ENCODE measurements at regions not wholly inside any gene's neighbourhood (a gene's known extent, or its start where the extent isn't known, plus 50 kb on each side); places are given as distances from the start of the nearest gene placed in this dataset.

DNA sequence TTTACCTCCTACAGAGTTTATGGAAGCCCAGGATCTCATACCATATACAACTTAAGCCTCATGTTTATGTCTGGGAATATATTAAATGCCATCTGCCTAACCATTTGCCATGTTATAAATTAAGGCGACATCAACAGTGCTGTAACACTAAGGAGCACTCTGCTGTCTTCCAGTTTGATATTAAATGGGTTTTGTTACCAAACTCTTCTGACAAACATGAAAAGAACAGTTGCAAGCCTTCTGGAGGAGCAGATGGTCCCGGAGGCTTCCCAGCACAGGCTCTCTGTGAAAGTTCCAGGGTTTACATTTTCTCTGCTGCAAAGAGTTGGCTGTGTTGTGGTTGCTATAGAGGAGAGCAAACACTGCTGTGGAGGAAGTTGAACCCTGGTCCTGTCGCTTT, 545.3 kb upstream of the SALL1 start:
- H3K4me1 Mint-ChIP-seq (ENCODE audit: low read depth) = no peaks in the 10 kb centered on the region
- H3K36me3 Mint-ChIP-seq (ENCODE audit: low read depth) = no peaks in the 10 kb centered on the region
- H3K27me3 Mint-ChIP-seq = no peaks in the 10 kb centered on the region
- peaks cover 13% of the 10 kb centered on the region for H3K9me3 Mint-ChIP-seq
- intact Hi-C loops (cut with micrococcal nuclease) = no loop called here
- H3K4me3 Mint-ChIP-seq = no peak overlapping the region
- H3K27ac Mint-ChIP-seq = no peak overlapping the region

DNA sequence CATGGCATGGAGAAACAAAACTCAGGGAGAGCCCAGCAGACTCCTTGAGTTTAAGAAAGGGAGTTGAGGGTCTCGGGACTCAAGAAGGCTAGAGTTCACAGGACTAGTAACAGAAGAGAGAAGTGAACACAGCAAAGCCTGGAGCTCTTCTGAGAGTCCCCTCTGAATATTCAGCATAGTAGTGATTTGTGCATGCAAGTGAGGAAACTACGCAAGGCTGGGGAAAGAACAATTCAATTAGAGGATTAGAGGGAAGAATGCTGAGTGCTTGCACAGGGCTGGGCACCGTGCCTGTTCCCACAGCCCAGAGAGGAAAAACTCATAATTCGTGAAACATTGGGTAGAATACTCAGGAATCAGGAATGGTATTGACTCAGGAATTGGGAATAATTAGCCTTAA, 540.0 kb upstream of the SALL1 start:
- H3K9me3 Mint-ChIP-seq = peaks cover 56% of the 10 kb centered on the region
- H3K36me3 Mint-ChIP-seq (ENCODE audit: low read depth) = no peaks in the 10 kb centered on the region
- H3K27ac Mint-ChIP-seq = no peak overlapping the region
- intact Hi-C loops (cut with micrococcal nuclease) = no loop called here
- H3K4me1 Mint-ChIP-seq (ENCODE audit: low read depth) = no peaks in the 10 kb centered on the region
- no peak overlapping the region for H3K4me3 Mint-ChIP-seq
- H3K27me3 Mint-ChIP-seq = no peaks in the 10 kb centered on the region

DNA sequence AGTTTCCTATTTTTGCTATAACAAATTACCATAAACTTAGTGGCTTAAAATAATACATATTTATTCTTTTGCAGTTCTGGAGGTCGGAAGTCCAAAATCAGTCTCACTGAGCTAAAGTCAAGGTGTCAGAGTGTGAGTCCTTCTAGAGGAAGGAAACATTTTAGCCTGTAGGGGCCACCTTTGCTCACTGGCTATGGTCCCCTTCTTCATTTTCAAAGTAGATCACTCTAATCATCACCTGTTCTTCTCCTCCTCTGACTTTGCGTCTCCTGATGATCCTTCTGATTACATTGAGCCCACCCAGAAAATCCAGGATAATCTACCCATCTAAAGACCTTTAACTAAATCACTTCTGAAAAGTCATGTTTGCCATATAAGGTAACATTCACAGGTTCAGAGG, 534.4 kb upstream of the SALL1 start:
- intact Hi-C loops (cut with micrococcal nuclease) = no loop called here
- no peak overlapping the region for H3K4me3 Mint-ChIP-seq
- H3K36me3 Mint-ChIP-seq (ENCODE audit: low read depth) = no peaks in the 10 kb centered on the region
- no peaks in the 10 kb centered on the region for H3K4me1 Mint-ChIP-seq (ENCODE audit: low read depth)
- peaks cover 35% of the 10 kb centered on the region for H3K9me3 Mint-ChIP-seq
- no peak overlapping the region for H3K27ac Mint-ChIP-seq
- H3K27me3 Mint-ChIP-seq = no peaks in the 10 kb centered on the region

DNA sequence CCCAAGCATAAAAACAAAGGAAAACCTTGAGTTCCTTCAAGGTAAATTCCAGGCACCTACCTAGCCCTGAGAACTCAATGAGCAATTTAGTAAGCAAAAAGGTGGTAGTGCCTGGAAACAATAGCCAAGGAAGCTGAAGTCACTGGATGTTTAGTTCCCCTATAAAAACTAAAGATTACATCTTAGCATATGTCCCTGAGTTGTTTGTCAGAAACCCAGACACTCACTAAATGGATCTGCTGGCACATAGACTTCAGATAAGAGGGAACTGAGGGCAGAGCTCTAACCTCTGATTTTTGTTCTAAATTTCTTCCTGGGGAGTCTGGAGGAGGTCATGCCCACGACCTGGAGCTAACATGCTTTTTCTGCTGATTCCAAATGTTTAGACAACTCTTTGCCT, 532.8 kb upstream of the SALL1 start:
- intact Hi-C loops (cut with micrococcal nuclease) = no loop called here
- H3K36me3 Mint-ChIP-seq (ENCODE audit: low read depth) = no peaks in the 10 kb centered on the region
- no peak overlapping the region for H3K27ac Mint-ChIP-seq
- H3K9me3 Mint-ChIP-seq = peaks cover 20% of the 10 kb centered on the region
- no peaks in the 10 kb centered on the region for H3K27me3 Mint-ChIP-seq
- no peaks in the 10 kb centered on the region for H3K4me1 Mint-ChIP-seq (ENCODE audit: low read depth)
- no peak overlapping the region for H3K4me3 Mint-ChIP-seq

DNA sequence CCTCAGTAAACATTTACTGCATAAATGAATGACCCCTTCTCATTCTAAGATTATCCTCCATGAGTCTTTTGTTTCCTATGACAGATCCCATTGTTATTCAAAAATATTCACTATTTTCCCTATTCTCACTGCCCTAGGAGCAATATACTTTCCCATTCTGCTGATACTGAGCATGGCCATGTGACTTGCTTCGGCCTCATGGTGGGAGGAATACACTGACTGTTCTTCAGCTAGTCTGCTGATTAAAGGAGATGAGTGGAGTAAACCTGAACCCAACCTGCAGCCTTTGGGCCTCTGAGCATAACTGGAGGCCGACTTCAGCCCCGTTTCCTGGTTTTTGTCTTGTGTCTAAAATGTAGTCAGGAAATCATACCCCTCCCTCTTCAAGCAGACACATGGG, 531.8 kb upstream of the SALL1 start:
- Mint-ChIP-seq H3K4me3 (no peak overlapping the region), H3K36me3 (ENCODE audit: low read depth) (no peaks in the 10 kb centered on the region), H3K4me1 (ENCODE audit: low read depth) (no peaks in the 10 kb centered on the region), H3K27me3 (no peaks in the 10 kb centered on the region), H3K27ac (no peak overlapping the region), H3K9me3 (peaks cover 21% of the 10 kb centered on the region)
- intact Hi-C loops (cut with micrococcal nuclease) = no loop called here

DNA sequence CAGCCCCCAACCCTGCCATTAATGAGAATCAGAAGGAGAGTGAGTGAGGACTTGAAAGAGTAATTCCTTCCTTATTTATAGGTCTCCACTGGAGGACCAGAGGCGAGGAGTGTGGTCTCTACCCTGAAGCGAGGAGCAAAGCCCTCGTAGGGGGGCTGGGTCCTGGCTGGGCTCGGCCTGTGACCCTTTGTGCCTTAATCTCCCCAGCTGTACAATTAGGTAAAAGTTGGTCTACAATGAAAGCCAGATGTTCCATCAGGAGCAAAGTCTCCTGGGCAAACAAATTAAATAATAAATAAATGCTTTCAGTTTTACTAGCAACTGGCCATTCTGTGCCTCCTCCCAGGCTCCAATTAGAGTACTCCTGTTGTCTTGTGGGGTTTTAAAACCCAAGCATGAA, 523.5 kb upstream of the SALL1 start:
- H3K4me1 Mint-ChIP-seq (ENCODE audit: low read depth) = no peaks in the 10 kb centered on the region
- H3K9me3 Mint-ChIP-seq = peaks cover 39% of the 10 kb centered on the region
- no peak overlapping the region for H3K4me3 Mint-ChIP-seq
- intact Hi-C loops (cut with micrococcal nuclease) = no loop called here
- no peaks in the 10 kb centered on the region for H3K36me3 Mint-ChIP-seq (ENCODE audit: low read depth)
- H3K27ac Mint-ChIP-seq = no peak overlapping the region
- no peaks in the 10 kb centered on the region for H3K27me3 Mint-ChIP-seq

DNA sequence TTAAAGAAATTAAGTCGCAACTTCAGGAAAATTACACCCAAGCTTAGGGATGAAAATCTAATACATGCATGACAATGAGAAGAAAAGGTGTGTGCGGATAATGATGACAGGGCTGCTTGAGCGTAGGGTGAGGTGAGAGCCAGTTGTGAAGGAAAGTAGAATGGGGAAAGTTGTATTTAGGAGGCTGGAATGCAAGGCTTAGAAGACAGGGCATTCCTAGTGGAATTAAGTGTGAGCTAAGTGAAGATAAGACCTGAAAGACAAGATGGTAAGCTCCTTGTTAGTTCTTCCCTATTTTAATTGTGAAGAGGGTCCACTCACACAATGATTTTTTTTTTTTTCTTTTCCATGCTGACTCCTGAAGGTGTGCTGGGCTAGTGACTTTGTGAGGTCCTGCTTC, 519.5 kb upstream of the SALL1 start:
- intact Hi-C loops (cut with micrococcal nuclease) = no loop called here
- Mint-ChIP-seq H3K9me3 (peaks cover 27% of the 10 kb centered on the region), H3K27ac (no peak overlapping the region), H3K27me3 (no peaks in the 10 kb centered on the region), H3K4me1 (ENCODE audit: low read depth) (no peaks in the 10 kb centered on the region), H3K36me3 (ENCODE audit: low read depth) (no peaks in the 10 kb centered on the region), H3K4me3 (no peak overlapping the region)

DNA sequence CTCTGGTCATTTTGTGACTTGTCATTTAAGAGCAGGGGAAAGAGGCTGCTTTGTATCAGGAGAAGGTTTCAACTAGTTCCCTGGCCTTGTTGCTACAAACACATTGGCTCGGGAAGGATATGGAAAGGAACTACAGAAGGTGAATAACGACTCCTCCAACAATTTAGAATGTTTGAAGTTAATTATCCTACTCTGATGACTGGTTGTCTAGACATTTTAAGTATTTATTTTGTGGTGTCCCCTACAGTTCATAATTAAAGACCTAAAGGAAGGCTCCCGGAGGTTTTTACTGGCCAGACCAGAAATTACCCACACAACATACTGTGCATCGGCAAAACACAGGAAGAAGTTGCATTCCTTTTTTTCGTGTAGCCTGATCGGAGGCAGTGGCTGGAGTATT, 515.8 kb upstream of the SALL1 start:
- H3K9me3 Mint-ChIP-seq = peaks cover 10% of the 10 kb centered on the region
- H3K27me3 Mint-ChIP-seq = no peaks in the 10 kb centered on the region
- no peaks in the 10 kb centered on the region for H3K4me1 Mint-ChIP-seq (ENCODE audit: low read depth)
- H3K36me3 Mint-ChIP-seq (ENCODE audit: low read depth) = no peaks in the 10 kb centered on the region
- H3K27ac Mint-ChIP-seq = no peak overlapping the region
- intact Hi-C loops (cut with micrococcal nuclease) = no loop called here
- H3K4me3 Mint-ChIP-seq = no peak overlapping the region

DNA sequence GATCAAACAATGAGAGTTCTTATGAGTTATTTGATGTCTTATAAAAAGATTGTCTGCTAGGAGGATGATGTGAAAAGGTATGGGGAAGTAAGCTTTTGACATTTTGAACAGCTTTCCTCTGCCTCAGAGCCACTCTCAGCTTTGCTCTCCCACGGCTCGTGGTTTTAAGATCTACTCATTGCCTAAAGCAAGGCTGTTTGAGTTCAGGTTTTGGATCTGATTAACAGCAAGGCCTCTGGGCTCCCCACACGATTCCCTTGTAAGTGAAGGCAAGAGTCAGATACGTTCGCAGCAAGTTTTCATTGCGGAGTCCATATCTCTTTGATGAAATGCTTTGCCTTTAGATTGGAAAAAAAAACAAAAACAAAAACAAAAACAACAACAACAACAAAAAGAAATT, 515.0 kb upstream of the SALL1 start:
- Mint-ChIP-seq H3K4me3 (no peak overlapping the region), H3K27ac (no peak overlapping the region), H3K27me3 (no peaks in the 10 kb centered on the region), H3K4me1 (ENCODE audit: low read depth) (no peaks in the 10 kb centered on the region), H3K9me3 (peaks cover 10% of the 10 kb centered on the region), H3K36me3 (ENCODE audit: low read depth) (no peaks in the 10 kb centered on the region)
- intact Hi-C loops (cut with micrococcal nuclease) = no loop called here

DNA sequence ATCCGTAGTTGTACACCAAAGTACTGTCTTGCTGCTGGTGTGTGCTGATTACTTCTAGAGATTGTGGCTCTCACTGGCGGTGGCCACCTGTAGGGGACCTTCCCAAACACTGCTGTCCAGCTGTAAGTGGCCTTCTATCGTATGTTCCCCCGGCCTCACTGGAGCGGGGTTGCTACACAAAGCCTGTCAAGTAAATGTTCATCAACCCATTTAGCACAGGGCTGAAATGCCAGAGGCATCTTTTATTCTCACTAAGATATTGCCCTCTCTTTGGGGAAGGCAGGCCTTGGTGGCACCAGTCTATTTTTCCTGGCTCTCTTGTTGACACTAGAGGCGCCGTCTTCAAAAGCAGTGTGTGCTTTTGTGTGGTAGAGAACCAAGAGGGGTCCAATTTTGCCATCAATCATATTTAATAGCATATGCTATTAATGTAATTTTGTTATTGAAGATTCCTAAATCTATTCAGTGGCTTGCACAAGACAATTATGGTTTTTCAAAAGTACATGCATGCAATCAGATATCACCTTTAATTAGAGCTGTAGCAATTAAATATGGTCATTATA, 514.4 kb upstream of the SALL1 start:
- Mint-ChIP-seq H3K4me3 (no peak overlapping the region), H3K4me1 (ENCODE audit: low read depth) (no peaks in the 10 kb centered on the region), H3K27me3 (no peaks in the 10 kb centered on the region), H3K27ac (no peak overlapping the region), H3K9me3 (peaks cover 10% of the 10 kb centered on the region), H3K36me3 (ENCODE audit: low read depth) (no peaks in the 10 kb centered on the region)
- intact Hi-C loops (cut with micrococcal nuclease) = no loop called here

DNA sequence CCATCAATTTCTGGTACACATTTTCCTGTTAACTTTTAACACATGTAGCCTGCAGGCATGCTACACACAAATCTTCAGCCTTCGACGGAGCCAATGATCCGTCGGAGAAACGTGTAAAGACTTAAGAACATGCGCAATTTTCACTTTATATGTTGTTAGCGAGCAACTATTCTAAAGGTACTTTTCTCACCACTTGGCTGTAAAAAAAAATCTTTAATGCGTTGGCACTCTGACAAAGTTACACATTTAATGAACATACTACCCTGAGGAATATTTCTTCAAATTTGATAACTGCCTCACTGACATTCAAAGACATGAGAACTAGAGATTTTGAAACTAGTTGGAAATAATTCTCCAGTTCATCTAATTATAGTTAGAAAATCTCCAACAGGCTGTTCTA, 507.5 kb upstream of the SALL1 start:
- Mint-ChIP-seq H3K9me3 (peaks cover 10% of the 10 kb centered on the region), H3K36me3 (ENCODE audit: low read depth) (no peaks in the 10 kb centered on the region), H3K4me1 (ENCODE audit: low read depth) (no peaks in the 10 kb centered on the region), H3K27ac (no peak overlapping the region), H3K4me3 (no peak overlapping the region), H3K27me3 (no peaks in the 10 kb centered on the region)
- intact Hi-C loops (cut with micrococcal nuclease) = no loop called here

DNA sequence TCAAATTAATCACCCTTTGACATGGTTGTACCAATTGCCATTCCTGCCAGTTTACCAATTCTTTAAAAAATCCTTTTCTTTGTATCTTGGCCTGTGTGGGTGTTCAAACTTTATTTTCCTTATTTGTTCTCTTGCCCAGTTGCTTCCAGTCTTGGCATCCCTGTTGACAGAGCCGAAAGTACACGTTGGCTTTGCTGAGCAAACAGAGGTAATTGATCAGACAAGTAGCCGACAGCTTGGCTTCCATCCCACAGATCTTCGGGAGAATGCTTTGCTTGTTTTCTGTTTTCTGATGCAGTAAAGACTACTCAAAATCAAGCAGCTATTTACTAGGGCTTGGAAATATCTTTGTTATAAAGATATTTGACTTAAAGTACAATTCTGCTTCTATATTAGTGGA, 506.8 kb upstream of the SALL1 start:
- H3K4me1 Mint-ChIP-seq (ENCODE audit: low read depth) = no peaks in the 10 kb centered on the region
- no peaks in the 10 kb centered on the region for H3K27me3 Mint-ChIP-seq
- no peaks in the 10 kb centered on the region for H3K36me3 Mint-ChIP-seq (ENCODE audit: low read depth)
- H3K4me3 Mint-ChIP-seq = no peak overlapping the region
- intact Hi-C loops (cut with micrococcal nuclease) = no loop called here
- H3K9me3 Mint-ChIP-seq = peaks cover 17% of the 10 kb centered on the region
- no peak overlapping the region for H3K27ac Mint-ChIP-seq

DNA sequence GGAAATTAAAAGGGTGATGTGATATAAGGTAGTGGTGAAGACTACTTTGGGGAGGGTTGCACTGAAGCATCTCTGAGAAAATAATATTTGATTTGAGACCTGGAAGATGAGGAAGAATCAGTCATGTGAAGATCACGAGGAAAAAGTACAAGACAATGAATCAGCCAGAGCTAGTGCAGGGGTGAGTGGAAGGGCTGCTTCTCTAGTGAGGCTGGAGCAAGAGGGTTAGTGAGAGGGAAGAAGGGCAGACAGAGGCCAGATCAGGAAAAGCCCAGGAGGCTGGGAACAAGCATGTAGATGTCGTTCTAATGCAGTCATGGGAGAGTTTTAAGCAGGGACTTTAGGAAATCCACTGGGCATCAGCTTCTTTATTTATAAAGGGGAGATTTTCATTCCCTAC, 504.2 kb upstream of the SALL1 start:
- Mint-ChIP-seq H3K4me1 (ENCODE audit: low read depth) (no peaks in the 10 kb centered on the region), H3K36me3 (ENCODE audit: low read depth) (no peaks in the 10 kb centered on the region), H3K27me3 (no peaks in the 10 kb centered on the region), H3K9me3 (peaks cover 26% of the 10 kb centered on the region), H3K4me3 (no peak overlapping the region), H3K27ac (no peak overlapping the region)
- intact Hi-C loops (cut with micrococcal nuclease) = no loop called here

DNA sequence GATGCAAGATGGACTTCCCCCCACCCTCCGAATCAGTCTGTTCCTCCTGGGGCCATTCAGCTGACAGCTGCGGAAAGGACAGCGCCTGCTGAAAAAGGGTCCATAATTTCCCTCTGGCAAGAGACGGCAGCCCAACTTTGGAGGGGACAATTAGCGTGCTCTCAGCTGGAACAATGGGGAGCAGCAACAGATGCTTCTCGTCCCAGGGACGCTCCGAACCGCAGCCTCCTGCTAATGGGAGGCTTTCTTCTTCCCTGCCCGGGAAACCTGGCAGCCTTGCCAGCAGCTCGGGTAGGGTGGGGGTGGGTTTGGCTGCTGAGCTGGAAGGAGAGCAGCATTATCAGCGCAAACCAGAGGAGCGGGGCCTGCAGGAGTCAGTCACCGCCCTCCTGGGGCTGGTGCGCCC, 500.0 kb upstream of the SALL1 start:
- Mint-ChIP-seq H3K27me3 (no peaks in the 10 kb centered on the region), H3K36me3 (ENCODE audit: low read depth) (no peaks in the 10 kb centered on the region), H3K4me3 (no peak overlapping the region), H3K9me3 (peaks cover 33% of the 10 kb centered on the region), H3K4me1 (ENCODE audit: low read depth) (no peaks in the 10 kb centered on the region), H3K27ac (no peak overlapping the region)
- intact Hi-C loops (cut with micrococcal nuclease) = no loop called here

DNA sequence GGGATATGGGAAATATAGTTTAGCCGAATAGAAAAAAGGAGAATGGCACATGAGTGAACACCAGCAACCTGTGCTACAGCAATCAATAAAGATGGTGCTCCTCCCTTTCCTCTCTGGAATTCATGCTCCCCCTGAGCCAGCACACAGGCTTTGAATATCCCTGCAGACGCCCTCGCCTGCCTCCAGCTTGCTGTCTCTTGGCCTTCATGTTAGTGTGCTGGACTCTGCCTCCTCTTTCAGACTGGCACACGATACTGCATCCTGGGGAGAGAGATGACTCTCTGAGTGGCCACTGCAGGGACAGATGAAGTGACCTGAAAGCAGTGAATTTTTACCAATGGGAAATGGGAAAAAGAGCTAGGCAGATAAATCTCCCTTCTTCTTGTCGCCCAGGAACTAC, 498.6 kb upstream of the SALL1 start:
- intact Hi-C loops (cut with micrococcal nuclease) = no loop called here
- no peak overlapping the region for H3K27ac Mint-ChIP-seq

More for the DNA sequence above, 498.6 kb upstream of the SALL1 start:
- no peaks in the 10 kb centered on the region for H3K4me1 Mint-ChIP-seq (ENCODE audit: low read depth)
- no peak overlapping the region for H3K4me3 Mint-ChIP-seq
- H3K36me3 Mint-ChIP-seq (ENCODE audit: low read depth) = no peaks in the 10 kb centered on the region
- no peaks in the 10 kb centered on the region for H3K27me3 Mint-ChIP-seq
- peaks cover 33% of the 10 kb centered on the region for H3K9me3 Mint-ChIP-seq
